HEK293 (cell line): ENCODE measurements at regions not wholly inside any gene's neighbourhood (a gene's known extent, or its start where the extent isn't known, plus 50 kb on each side); places are given as distances from the start of the nearest gene placed in this dataset.

Source experiments
- CTCF ChIA-PET: fragments of 350-600 bp; formaldehyde crosslinking; extraction: SDS; loops from one replicate; lab custom pipeline; 2021; ENCODE audit warnings: antibody characterized with exemption; lab: Yijun Ruan, JAX
- POLR2A ChIA-PET: fragments of 300-600 bp; formaldehyde crosslinking; extraction: SDS; loops from one replicate; lab custom pipeline; 2020; ENCODE audit warnings: antibody characterized with exemption, inconsistent platforms; lab: Yijun Ruan, JAX
- H3K27ac ChIP-seq: fragments of 200-500 bp; sonication (Bioruptor generic); 2 replicates; pipeline ENCODE4 v1.5.1; 2014; ENCODE audit warnings: low read depth, low read length, control low read depth, inconsistent platforms; ENCODE audit errors: extremely low read depth
- H3K36me3 ChIP-seq, 2 experiments: fragments of 200-500 bp in 1 of 2; sonication (Bioruptor generic) in 1 of 2; 1 replicate in 1 of 2; 2 replicates in 1 of 2; pipeline ENCODE4 v1.5.1; 2014 to 2017; ENCODE audit warnings: inconsistent platforms in 2 of 2, low read length in 2 of 2; ENCODE audit not compliant: control insufficient read depth in 2 of 2, insufficient read depth in 1 of 2
- H3K4me1 ChIP-seq: fragments of 200-500 bp; sonication (Bioruptor generic); 2 replicates; pipeline ENCODE4 v1.5.1; 2014; ENCODE audit warnings: mild to moderate bottlenecking, low read length, inconsistent platforms; ENCODE audit not compliant: control insufficient read depth, insufficient read depth
- H3K4me3 ChIP-seq: 2 replicates; pipeline ENCODE4 v1.5.1; 2011; ENCODE audit warnings: low read depth, mild to moderate bottlenecking, control low read depth, low read length, moderate library complexity
- H3K9me3 ChIP-seq: fragments of 200-500 bp; sonication (Bioruptor generic); 2 replicates; pipeline ENCODE4 v1.5.1; 2014; ENCODE audit warnings: low read depth, low read length, inconsistent platforms; ENCODE audit not compliant: control insufficient read depth, insufficient read depth
- KLF10 ChIP-seq: fragments of 450-650 bp; IDR thresholded peaks from 2 replicates; pipeline ENCODE4 v1.5.1; 2018; ENCODE audit warnings: missing biosample characterization, mild to moderate bottlenecking, missing genetic modification characterization
- SCRT1 ChIP-seq: fragments of 450-650 bp; formaldehyde crosslinking; IDR thresholded peaks from 2 replicates; pipeline ENCODE4 v1.5.1; 2016; ENCODE audit warnings: missing biosample characterization, missing genetic modification characterization, borderline replicate concordance
- SETDB1 ChIP-seq: IDR thresholded peaks from one replicate; pipeline ENCODE4 v1.6.1; 2017; ENCODE audit warnings: mild to moderate bottlenecking, low read length, moderate library complexity, mixed read lengths; ENCODE audit not compliant: insufficient read length
- TCF7L2 ChIP-seq: IDR thresholded peaks from 2 replicates; pipeline ENCODE4 v1.6.1; 2011; ENCODE audit warnings: low read depth, mild to moderate bottlenecking, inconsistent platforms, low read length, moderate library complexity, borderline replicate concordance
- TRIM28 ChIP-seq: IDR thresholded peaks from 2 replicates; pipeline ENCODE4 v1.6.1; 2011; ENCODE audit warnings: low read length, control low read depth, borderline replicate concordance
- ZFHX2 ChIP-seq: fragments of 450-650 bp; formaldehyde crosslinking; conservative IDR thresholded peaks from 2 replicates; pipeline ENCODE4 v1.5.1; 2016; ENCODE audit warnings: missing biosample characterization, missing genetic modification characterization
- ZFP37 ChIP-seq: fragments of 450-650 bp; formaldehyde crosslinking; IDR thresholded peaks from 2 replicates; pipeline ENCODE4 v1.5.1; 2016; ENCODE audit warnings: missing biosample characterization, missing genetic modification characterization
- ZFP41 ChIP-seq: fragments of 450-650 bp; formaldehyde crosslinking; IDR thresholded peaks from 2 replicates; pipeline ENCODE4 v1.5.1; 2016; ENCODE audit warnings: missing biosample characterization, missing genetic modification characterization, borderline replicate concordance
- ZNF10 ChIP-seq: fragments of 450-650 bp; formaldehyde crosslinking; IDR thresholded peaks from 2 replicates; pipeline ENCODE4 v1.5.1; 2017; ENCODE audit warnings: missing biosample characterization, missing genetic modification characterization
- ZNF202 ChIP-seq: fragments of 450-650 bp; formaldehyde crosslinking; IDR thresholded peaks from 2 replicates; pipeline ENCODE4 v1.5.1; 2016; ENCODE audit warnings: missing biosample characterization, missing genetic modification characterization, borderline replicate concordance
- ZNF292 ChIP-seq: fragments of 450-650 bp; formaldehyde crosslinking; IDR thresholded peaks from 2 replicates; pipeline ENCODE4 v1.5.1; 2016; ENCODE audit warnings: low read depth, missing biosample characterization, missing genetic modification characterization, borderline replicate concordance
- ZNF302 ChIP-seq: fragments of 450-650 bp; formaldehyde crosslinking; IDR thresholded peaks from 2 replicates; pipeline ENCODE4 v1.5.1; 2016; ENCODE audit warnings: missing biosample characterization, missing genetic modification characterization, low read depth
- ZNF350 ChIP-seq: fragments of 450-650 bp; formaldehyde crosslinking; IDR thresholded peaks from 2 replicates; pipeline ENCODE4 v1.5.0; 2017; ENCODE audit warnings: missing biosample characterization, mild to moderate bottlenecking, missing genetic modification characterization
- ZNF426 ChIP-seq: fragments of 450-650 bp; formaldehyde crosslinking; IDR thresholded peaks from 2 replicates; pipeline ENCODE4 v1.5.1; 2017; ENCODE audit warnings: missing biosample characterization, missing genetic modification characterization, mild to moderate bottlenecking, inconsistent platforms, moderate library complexity
- ZNF433 ChIP-seq: fragments of 450-650 bp; formaldehyde crosslinking; IDR thresholded peaks from 2 replicates; pipeline ENCODE4 v1.5.1; 2016; ENCODE audit warnings: missing biosample characterization, missing genetic modification characterization, low read depth
- ZNF473 ChIP-seq: fragments of 450-650 bp; formaldehyde crosslinking; IDR thresholded peaks from 2 replicates; pipeline ENCODE4 v1.5.1; 2017; ENCODE audit warnings: missing biosample characterization, missing genetic modification characterization
- ZNF747 ChIP-seq: fragments of 450-650 bp; formaldehyde crosslinking; IDR thresholded peaks from 2 replicates; pipeline ENCODE4 v1.5.1; 2016; ENCODE audit warnings: missing biosample characterization, missing genetic modification characterization
- ZNF830 ChIP-seq: fragments of 450-650 bp; IDR thresholded peaks from 2 replicates; pipeline ENCODE4 v1.5.0; 2018; ENCODE audit warnings: missing biosample characterization, missing genetic modification characterization, low read depth, mild to moderate bottlenecking, moderate library complexity
- ZNF837 ChIP-seq: fragments of 450-650 bp; formaldehyde crosslinking; IDR thresholded peaks from 2 replicates; pipeline ENCODE4 v1.5.1; 2016; ENCODE audit warnings: missing biosample characterization, missing genetic modification characterization
- TF ChIP-seq, protein P1 (sequence below): fragments of 450-650 bp; IDR thresholded peaks from 2 replicates; pipeline ENCODE4 v1.5.1; 2018; ENCODE audit warnings: missing biosample characterization, mild to moderate bottlenecking, missing genetic modification characterization
- TF ChIP-seq, protein P2 (sequence below): fragments of 450-650 bp; formaldehyde crosslinking; IDR thresholded peaks from 2 replicates; pipeline ENCODE4 v1.5.1; 2016; ENCODE audit warnings: missing biosample characterization, missing genetic modification characterization
- TF ChIP-seq, protein P3 (sequence below): fragments of 450-650 bp; formaldehyde crosslinking; IDR thresholded peaks from 2 replicates; pipeline ENCODE4 v1.5.1; 2017; ENCODE audit warnings: missing biosample characterization, missing genetic modification characterization
- TF ChIP-seq, protein P4 (sequence below): fragments of 450-650 bp; formaldehyde crosslinking; IDR thresholded peaks from 2 replicates; pipeline ENCODE4 v1.5.1; 2016; ENCODE audit warnings: missing biosample characterization, missing genetic modification characterization

DNA sequence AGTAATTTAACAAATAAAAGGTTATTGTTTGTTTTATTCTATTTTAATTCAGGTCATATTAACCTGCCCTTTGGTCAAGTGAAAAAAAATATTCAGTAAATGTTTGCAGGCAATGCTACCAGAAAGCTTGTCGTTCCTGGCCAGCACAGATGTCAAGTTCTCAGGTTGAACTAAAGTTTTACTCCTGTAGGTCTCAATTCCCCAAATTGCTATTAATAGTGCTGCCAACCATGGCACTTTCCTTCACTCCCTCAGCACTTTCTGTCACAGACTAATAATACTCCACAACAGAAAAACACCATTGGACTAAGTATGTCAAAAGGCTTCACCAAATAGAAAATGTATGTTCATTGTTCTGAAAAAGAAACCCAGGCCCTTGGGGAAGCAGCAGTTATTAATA is 79.2 kb upstream of the C4orf54 start:
- TF ChIP-seq ZNF473 (tag by site-specific recombination) = no peak
- Histone ChIP-seq H3K36me3 (no peaks in the 10 kb centered on the region), H3K9me3 (no peaks in the 10 kb centered on the region), H3K4me3 (no peak overlapping the region), H3K4me1 (no peaks in the 10 kb centered on the region), H3K27ac (no peak overlapping the region)
- ChIA-PET CTCF (no interaction called here), POLR2A (no interaction called here)

DNA sequence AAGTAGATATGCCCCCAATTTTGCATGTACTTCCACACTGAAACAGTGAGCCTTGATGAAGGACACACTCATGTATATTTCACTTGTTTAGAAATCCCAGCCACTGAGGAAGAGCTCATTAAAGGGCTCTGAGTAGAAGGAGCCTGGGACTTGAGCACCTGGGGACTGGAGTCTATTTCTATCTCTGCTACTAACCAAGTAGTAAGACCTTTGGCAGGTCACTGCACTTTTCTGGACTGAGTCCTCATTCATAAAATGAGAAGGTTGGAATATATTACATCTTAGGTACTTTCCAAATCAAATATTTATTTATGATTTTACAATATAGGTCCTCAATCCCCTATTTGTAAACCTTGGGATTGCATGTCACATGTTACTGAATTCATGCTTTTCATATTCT is 78.2 kb upstream of the C4orf54 start:
- ChIA-PET CTCF (no interaction called here), POLR2A (no interaction called here)
- H3K36me3 ChIP-seq = no peaks in the 10 kb centered on the region
- H3K9me3 ChIP-seq = no peaks in the 10 kb centered on the region
- no peak overlapping the region for H3K4me3 ChIP-seq
- TF ChIP-seq KLF10 (tag by site-specific recombination) (no peak), ZNF302 (tag by site-specific recombination) (no peak), ZNF747 (no peak), ZNF10 (tag by site-specific recombination) (no peak), ZNF433 (tag by site-specific recombination) (no peak), TRIM28 (no peak), ZNF830 (tag by site-specific recombination) (no peak), SETDB1 (no peak), ZNF350 (tag by site-specific recombination) (no peak), ZNF292 (tag by site-specific recombination) (no peak), ZNF202 (no peak), TCF7L2 (no peak)
- TF ChIP-seq, protein P1, sequence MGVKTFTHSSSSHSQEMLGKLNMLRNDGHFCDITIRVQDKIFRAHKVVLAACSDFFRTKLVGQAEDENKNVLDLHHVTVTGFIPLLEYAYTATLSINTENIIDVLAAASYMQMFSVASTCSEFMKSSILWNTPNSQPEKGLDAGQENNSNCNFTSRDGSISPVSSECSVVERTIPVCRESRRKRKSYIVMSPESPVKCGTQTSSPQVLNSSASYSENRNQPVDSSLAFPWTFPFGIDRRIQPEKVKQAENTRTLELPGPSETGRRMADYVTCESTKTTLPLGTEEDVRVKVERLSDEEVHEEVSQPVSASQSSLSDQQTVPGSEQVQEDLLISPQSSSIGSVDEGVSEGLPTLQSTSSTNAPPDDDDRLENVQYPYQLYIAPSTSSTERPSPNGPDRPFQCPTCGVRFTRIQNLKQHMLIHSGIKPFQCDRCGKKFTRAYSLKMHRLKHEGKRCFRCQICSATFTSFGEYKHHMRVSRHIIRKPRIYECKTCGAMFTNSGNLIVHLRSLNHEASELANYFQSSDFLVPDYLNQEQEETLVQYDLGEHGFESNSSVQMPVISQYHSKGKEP (tag by site-specific recombination) = no peak
- TF ChIP-seq, protein P2, sequence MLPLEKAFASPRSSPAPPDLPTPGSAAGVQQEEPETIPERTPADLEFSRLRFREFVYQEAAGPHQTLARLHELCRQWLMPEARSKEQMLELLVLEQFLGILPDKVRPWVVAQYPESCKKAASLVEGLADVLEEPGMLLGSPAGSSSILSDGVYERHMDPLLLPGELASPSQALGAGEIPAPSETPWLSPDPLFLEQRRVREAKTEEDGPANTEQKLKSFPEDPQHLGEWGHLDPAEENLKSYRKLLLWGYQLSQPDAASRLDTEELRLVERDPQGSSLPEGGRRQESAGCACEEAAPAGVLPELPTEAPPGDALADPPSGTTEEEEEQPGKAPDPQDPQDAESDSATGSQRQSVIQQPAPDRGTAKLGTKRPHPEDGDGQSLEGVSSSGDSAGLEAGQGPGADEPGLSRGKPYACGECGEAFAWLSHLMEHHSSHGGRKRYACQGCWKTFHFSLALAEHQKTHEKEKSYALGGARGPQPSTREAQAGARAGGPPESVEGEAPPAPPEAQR (tag by site-specific recombination) = no peak
- TF ChIP-seq, protein P3, sequence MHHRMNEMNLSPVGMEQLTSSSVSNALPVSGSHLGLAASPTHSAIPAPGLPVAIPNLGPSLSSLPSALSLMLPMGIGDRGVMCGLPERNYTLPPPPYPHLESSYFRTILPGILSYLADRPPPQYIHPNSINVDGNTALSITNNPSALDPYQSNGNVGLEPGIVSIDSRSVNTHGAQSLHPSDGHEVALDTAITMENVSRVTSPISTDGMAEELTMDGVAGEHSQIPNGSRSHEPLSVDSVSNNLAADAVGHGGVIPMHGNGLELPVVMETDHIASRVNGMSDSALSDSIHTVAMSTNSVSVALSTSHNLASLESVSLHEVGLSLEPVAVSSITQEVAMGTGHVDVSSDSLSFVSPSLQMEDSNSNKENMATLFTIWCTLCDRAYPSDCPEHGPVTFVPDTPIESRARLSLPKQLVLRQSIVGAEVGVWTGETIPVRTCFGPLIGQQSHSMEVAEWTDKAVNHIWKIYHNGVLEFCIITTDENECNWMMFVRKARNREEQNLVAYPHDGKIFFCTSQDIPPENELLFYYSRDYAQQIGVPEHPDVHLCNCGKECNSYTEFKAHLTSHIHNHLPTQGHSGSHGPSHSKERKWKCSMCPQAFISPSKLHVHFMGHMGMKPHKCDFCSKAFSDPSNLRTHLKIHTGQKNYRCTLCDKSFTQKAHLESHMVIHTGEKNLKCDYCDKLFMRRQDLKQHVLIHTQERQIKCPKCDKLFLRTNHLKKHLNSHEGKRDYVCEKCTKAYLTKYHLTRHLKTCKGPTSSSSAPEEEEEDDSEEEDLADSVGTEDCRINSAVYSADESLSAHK (tag by site-specific recombination) = no peak
- no peak overlapping the region for H3K27ac ChIP-seq
- no peaks in the 10 kb centered on the region for H3K4me1 ChIP-seq

DNA sequence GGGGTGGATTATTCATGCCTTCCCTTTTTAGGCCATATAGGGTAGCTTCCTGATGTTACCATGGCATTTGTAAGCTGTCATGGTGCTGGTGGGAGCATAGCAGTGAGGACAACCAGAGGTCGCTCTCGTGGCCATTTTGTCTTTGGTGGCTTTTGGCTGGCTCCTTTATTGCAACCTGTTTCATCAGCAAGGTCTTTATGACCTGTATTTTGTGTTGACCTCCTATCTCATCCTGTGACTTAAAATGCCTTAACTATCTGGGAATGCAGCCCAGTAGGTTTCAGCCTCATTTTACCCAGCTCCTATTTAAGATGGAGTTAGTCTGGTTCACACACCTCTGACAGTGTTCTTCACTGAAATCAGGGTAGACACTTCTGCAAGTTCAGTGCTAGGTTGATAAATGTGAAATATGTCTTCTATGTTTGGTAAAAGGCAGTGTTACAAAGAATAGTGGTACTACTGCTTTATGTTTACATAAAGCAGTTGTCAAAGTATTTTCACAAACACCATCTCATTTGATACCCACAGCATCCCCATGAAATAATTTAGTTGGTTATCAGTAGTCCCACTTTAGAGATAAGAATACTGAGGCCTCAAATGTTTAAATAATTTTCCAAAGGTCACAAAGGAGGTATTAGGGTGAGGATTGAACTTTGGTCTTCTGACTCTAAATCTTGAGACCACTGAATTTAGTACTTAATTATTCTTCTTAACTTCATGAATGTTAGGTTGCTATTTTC is 77.1 kb upstream of the C4orf54 start:
- ChIA-PET CTCF (no interaction called here), POLR2A (no interaction called here)
- TF ChIP-seq SCRT1 (tag by site-specific recombination) (no peak), ZNF837 (tag by site-specific recombination) (no peak), ZNF426 (tag by site-specific recombination) (no peak), ZFP41 (no peak), ZFHX2 (tag by site-specific recombination) (no peak), ZNF830 (tag by site-specific recombination) (no peak), ZFP37 (tag by site-specific recombination) (no peak)
- TF ChIP-seq, protein P4, sequence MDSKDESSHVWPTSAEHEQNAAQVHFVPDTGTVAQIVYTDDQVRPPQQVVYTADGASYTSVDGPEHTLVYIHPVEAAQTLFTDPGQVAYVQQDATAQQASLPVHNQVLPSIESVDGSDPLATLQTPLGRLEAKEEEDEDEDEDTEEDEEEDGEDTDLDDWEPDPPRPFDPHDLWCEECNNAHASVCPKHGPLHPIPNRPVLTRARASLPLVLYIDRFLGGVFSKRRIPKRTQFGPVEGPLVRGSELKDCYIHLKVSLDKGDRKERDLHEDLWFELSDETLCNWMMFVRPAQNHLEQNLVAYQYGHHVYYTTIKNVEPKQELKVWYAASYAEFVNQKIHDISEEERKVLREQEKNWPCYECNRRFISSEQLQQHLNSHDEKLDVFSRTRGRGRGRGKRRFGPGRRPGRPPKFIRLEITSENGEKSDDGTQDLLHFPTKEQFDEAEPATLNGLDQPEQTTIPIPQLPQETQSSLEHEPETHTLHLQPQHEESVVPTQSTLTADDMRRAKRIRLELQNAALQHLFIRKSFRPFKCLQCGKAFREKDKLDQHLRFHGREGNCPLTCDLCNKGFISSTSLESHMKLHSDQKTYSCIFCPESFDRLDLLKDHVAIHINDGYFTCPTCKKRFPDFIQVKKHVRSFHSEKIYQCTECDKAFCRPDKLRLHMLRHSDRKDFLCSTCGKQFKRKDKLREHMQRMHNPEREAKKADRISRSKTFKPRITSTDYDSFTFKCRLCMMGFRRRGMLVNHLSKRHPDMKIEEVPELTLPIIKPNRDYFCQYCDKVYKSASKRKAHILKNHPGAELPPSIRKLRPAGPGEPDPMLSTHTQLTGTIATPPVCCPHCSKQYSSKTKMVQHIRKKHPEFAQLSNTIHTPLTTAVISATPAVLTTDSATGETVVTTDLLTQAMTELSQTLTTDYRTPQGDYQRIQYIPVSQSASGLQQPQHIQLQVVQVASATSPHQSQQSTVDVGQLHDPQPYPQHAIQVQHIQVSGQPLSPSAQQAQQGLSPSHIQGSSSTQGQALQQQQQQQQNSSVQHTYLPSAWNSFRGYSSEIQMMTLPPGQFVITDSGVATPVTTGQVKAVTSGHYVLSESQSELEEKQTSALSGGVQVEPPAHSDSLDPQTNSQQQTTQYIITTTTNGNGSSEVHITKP = no peak
- Histone ChIP-seq H3K4me1 (no peaks in the 10 kb centered on the region), H3K9me3 (no peaks in the 10 kb centered on the region), H3K4me3 (no peak overlapping the region), H3K27ac (no peak overlapping the region), H3K36me3 (no peaks in the 10 kb centered on the region)
